GM12878 (cell line): ENCODE measurements at regions not wholly inside any gene's neighbourhood (a gene's known extent, or its start where the extent isn't known, plus 50 kb on each side); places are given as distances from the start of the nearest gene placed in this dataset.

Source experiments
- POLR2A ChIP-seq: IDR thresholded peaks from 2 replicates; pipeline ENCODE4 v1.6.1; 2011; ENCODE audit warnings: low read depth, mild to moderate bottlenecking, low read length
- POLR2AphosphoS5 ChIP-seq: IDR thresholded peaks from 2 replicates; pipeline ENCODE4 v1.6.1; 2011; ENCODE audit warnings: mild to moderate bottlenecking, low read length, inconsistent platforms
- RFX5 ChIP-seq: IDR thresholded peaks from 2 replicates; pipeline ENCODE4 v1.6.1; 2011; ENCODE audit warnings: low read depth, low read length, improper control_type of control experiment
- SIN3A ChIP-seq: IDR thresholded peaks from 2 replicates; pipeline ENCODE4 v1.6.1; 2012; ENCODE audit warnings: low read depth, low read length, improper control_type of control experiment
- SMC3 ChIP-seq: IDR thresholded peaks from 2 replicates; pipeline ENCODE4 v1.6.1; 2011; ENCODE audit warnings: low read length, improper control_type of control experiment, borderline replicate concordance
- TF ChIP-seq, protein P1 (sequence below), 3 experiments: IDR thresholded peaks in 2 of 3; conservative IDR thresholded peaks in 1 of 3; 2 replicates each; pipeline ENCODE4 v1.5.1; 2011; ENCODE audit warnings: low read depth in 3 of 3, low read length in 3 of 3, mild to moderate bottlenecking in 3 of 3, control low read depth in 2 of 3, moderate library complexity in 2 of 3, inconsistent platforms in 1 of 3, mixed read lengths in 1 of 3; ENCODE audit not compliant: control insufficient read depth in 2 of 3, insufficient read depth in 1 of 3; ENCODE audit errors: extremely low read depth in 1 of 3

DNA sequence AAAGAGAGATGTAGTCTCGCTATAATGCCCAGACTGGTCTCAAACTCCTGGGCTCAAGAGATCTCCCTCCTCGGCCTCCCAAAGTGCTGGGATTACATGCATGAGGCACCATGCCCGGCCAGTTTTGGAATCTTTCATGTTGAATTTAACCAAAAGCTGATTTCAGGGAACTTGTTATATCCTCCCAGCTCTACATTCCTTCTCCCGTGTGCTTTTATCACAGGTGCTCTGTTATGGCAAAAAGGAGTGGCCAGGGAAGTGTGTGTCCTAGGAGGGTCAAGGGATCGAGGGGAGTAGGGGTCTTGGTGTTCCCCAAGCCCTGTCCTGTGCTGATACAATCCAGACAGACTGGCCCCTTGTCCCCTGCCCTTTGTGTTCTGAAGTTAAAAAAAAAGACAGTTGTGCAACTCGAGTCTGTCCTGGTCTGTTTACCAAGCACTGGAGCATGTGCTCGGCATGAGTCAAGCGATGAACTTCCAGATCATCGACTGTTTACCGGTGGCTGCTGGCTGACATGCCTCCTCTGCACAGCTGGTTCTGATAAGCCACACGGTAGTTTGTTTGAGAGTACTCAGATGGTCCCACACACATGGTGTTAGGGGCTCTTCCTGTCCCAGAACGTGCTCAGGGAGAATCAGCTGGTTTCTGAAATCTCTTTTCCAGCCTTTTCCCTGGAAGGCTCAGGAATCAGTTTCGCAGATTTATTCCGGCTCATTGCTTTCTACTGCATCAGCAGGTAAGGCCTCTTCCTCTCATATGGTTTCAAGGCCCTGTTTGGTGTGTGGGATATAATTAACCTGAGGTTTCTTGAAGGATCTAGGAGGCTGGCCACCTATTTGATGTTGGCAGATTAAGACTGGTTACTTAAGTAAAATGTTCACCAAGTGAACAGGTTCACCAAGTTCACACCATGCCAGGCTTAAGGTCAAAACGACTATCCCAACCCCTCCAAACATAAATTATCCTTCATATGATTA lies 52.6 kb upstream of the NAA20 start:
- no peak for TF ChIP-seq SIN3A
- TF ChIP-seq RFX5, result no peak
- TF ChIP-seq POLR2AphosphoS5, result no peak
- TF ChIP-seq, protein P1, sequence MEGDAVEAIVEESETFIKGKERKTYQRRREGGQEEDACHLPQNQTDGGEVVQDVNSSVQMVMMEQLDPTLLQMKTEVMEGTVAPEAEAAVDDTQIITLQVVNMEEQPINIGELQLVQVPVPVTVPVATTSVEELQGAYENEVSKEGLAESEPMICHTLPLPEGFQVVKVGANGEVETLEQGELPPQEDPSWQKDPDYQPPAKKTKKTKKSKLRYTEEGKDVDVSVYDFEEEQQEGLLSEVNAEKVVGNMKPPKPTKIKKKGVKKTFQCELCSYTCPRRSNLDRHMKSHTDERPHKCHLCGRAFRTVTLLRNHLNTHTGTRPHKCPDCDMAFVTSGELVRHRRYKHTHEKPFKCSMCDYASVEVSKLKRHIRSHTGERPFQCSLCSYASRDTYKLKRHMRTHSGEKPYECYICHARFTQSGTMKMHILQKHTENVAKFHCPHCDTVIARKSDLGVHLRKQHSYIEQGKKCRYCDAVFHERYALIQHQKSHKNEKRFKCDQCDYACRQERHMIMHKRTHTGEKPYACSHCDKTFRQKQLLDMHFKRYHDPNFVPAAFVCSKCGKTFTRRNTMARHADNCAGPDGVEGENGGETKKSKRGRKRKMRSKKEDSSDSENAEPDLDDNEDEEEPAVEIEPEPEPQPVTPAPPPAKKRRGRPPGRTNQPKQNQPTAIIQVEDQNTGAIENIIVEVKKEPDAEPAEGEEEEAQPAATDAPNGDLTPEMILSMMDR (IDR thresholded peaks at IDR 0.05 in 2 of 3, conservative IDR thresholded peaks at IDR 0.05 in 1 of 3; ENCODE audit: control insufficient read depth in 2 of 3, extremely low read depth in 1 of 3, insufficient read depth in 1 of 3, low read depth in 3 of 3, low read length in 3 of 3), result no peak
- TF ChIP-seq POLR2A, result no peak
- no peak for TF ChIP-seq SMC3
